ENCODE measurements at regions not wholly inside any gene's neighbourhood (a gene's known extent, or its start where the extent isn't known, plus 50 kb on each side); places are given as distances from the start of the nearest gene placed in this dataset.

GRCh38 chr3:70127192-70127591, 127.7 kb downstream of the SAMMSON start:
- TF ChIP-seq, protein P1, sequence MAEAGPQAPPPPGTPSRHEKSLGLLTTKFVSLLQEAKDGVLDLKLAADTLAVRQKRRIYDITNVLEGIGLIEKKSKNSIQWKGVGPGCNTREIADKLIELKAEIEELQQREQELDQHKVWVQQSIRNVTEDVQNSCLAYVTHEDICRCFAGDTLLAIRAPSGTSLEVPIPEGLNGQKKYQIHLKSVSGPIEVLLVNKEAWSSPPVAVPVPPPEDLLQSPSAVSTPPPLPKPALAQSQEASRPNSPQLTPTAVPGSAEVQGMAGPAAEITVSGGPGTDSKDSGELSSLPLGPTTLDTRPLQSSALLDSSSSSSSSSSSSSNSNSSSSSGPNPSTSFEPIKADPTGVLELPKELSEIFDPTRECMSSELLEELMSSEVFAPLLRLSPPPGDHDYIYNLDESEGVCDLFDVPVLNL (CRISPR knock-in tag; IDR thresholded peaks at IDR 0.05; ENCODE audit: borderline replicate concordance, low read depth): no peak
- TF ChIP-seq CTCF (IDR thresholded peaks at IDR 0.05): no peak
- TF ChIP-seq ETV6 (CRISPR knock-in tag; IDR thresholded peaks at IDR 0.05): no peak
- no peak for TF ChIP-seq CREM (CRISPR knock-in tag; IDR thresholded peaks at IDR 0.05)
- TF ChIP-seq, protein P2, sequence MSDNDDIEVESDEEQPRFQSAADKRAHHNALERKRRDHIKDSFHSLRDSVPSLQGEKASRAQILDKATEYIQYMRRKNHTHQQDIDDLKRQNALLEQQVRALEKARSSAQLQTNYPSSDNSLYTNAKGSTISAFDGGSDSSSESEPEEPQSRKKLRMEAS (CRISPR knock-in tag; IDR thresholded peaks at IDR 0.05): no peak
- TF ChIP-seq NFYB (CRISPR knock-in tag; conservative IDR thresholded peaks at IDR 0.05; ENCODE audit: low read depth): no peak
- no peak for TF ChIP-seq JUN (CRISPR knock-in tag; IDR thresholded peaks at IDR 0.05)
- no peak for TF ChIP-seq GABPB1 (CRISPR knock-in tag; IDR thresholded peaks at IDR 0.05)
- no peak for TF ChIP-seq FOXP1 (CRISPR knock-in tag; IDR thresholded peaks at IDR 0.05; ENCODE audit: borderline replicate concordance)
- no peak for TF ChIP-seq SMAD4 (CRISPR knock-in tag; IDR thresholded peaks at IDR 0.05)
- no peak for TF ChIP-seq IRF2 (CRISPR knock-in tag; IDR thresholded peaks at IDR 0.05; ENCODE audit: borderline replicate concordance, low read depth)
- TF ChIP-seq HMGA2 (CRISPR knock-in tag; IDR thresholded peaks at IDR 0.05): no peak
- TF ChIP-seq NFE2L1 (CRISPR knock-in tag; IDR thresholded peaks at IDR 0.05): no peak
- no peak for TF ChIP-seq HMGXB4 (CRISPR knock-in tag; IDR thresholded peaks at IDR 0.05)

Measured in WTC11 (cell line).